Vagina (tissue), 2 donors: ENCODE measurements at regions not wholly inside any gene's neighbourhood (a gene's known extent, or its start where the extent isn't known, plus 50 kb on each side); places are given as distances from the start of the nearest gene placed in this dataset.

Source experiments
- POLR2A ChIP-seq, 2 donors: fragments of 450-650 bp; IDR thresholded peaks; one replicate each; pipeline ENCODE4 v1.6.1; 2017; ENCODE audit warnings: antibody characterized with exemption in 2 of 2, mild to moderate bottlenecking in 2 of 2, moderate library complexity in 2 of 2
- TF ChIP-seq, protein P1 (sequence below), 3 experiments: fragments of 450-650 bp in 2 of 3; fragments of 200-600 bp in 1 of 3; sonication (generic) in 1 of 3; IDR thresholded peaks; one replicate each; pipeline ENCODE4 v1.5.1; 2017 to 2019; ENCODE audit warnings: antibody characterized with exemption in 3 of 3, mild to moderate bottlenecking in 2 of 3, moderate library complexity in 2 of 3

DNA sequence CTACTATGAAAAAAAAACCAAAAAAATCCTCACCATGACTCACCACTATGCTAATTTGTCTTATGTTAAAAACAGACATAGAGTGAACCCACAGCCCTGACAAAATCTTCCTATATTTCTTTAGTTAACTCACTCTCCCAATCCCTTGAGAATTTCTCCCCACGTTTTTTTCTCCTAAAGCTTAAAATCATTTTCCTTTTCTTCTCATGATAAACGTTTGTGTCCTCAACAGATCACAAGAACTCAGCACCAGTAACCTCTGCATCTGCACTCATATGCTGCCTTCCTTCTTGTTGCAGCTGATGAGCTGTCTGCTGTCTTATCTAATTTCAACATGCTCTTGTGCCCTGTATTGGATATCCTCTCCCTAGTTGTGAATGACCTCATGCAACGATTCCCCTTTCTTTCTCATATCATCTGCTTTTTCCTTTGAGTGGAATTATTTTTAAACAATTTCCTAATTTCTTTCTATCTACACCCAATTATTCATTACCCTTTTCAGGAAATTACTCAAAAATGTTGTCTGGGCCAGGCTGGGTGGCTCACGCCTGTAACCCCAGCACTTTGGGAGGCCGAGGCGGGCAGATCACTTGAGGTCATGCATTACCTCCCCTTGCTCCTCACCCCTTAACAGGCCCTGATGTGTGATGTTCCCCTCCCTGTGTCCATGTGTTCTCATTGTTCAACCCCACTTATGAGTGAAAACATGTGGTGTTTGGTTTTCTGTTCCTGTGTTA is 427.5 kb upstream of the MGAT4C start:
- TF ChIP-seq, protein P1, sequence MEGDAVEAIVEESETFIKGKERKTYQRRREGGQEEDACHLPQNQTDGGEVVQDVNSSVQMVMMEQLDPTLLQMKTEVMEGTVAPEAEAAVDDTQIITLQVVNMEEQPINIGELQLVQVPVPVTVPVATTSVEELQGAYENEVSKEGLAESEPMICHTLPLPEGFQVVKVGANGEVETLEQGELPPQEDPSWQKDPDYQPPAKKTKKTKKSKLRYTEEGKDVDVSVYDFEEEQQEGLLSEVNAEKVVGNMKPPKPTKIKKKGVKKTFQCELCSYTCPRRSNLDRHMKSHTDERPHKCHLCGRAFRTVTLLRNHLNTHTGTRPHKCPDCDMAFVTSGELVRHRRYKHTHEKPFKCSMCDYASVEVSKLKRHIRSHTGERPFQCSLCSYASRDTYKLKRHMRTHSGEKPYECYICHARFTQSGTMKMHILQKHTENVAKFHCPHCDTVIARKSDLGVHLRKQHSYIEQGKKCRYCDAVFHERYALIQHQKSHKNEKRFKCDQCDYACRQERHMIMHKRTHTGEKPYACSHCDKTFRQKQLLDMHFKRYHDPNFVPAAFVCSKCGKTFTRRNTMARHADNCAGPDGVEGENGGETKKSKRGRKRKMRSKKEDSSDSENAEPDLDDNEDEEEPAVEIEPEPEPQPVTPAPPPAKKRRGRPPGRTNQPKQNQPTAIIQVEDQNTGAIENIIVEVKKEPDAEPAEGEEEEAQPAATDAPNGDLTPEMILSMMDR (IDR thresholded peaks at IDR 0.05) = no peak
- no peak for TF ChIP-seq POLR2A (IDR thresholded peaks at IDR 0.05)
